ENCODE measurements at regions not wholly inside any gene's neighbourhood (a gene's known extent, or its start where the extent isn't known, plus 50 kb on each side); places are given as distances from the start of the nearest gene placed in this dataset.
A peak's percentile ranks its signal among the peaks of the same experiment; 100 is the strongest.
"Not testable (repeated sequence)": the region's sequence is repeated elsewhere in the genome, so short reads cannot be mapped to it uniquely, and the experiment has no call there.

DNA sequence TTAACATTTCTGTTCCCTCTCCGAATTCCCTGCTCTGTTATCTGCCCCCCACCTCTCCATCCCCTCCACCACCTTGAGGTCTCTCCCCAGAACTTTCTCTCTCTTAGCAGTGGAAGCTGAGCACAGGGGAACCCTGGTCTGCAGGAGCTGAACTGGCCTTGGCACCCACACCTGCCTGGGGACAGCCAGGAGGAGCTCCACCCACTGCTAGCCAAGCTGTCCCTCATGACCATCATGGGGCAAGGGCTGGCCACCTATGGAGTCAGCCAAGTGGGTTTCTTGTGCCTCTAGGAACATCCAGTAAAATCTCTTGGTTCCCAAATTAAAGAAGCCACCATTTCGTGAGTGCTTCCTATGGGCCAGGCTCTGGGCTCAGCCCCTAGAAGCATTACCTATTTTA lies 276.4 kb upstream of the TLE3 start:
- H3K4me3 ChIP-seq (ENCODE audit: low read depth, low read length): no peak overlapping the region
- DNase-seq (ENCODE audit: low read depth): no peak
- TF ChIP-seq POLR2A (IDR thresholded peaks at IDR 0.05; ENCODE audit: extremely low read depth, insufficient read length) (no peak), MYC (IDR thresholded peaks at IDR 0.05; ENCODE audit: low read depth, low read length) (no peak)
- TF ChIP-seq, protein P1, sequence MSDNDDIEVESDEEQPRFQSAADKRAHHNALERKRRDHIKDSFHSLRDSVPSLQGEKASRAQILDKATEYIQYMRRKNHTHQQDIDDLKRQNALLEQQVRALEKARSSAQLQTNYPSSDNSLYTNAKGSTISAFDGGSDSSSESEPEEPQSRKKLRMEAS (IDR thresholded peaks at IDR 0.05; ENCODE audit: low read depth, low read length): no peak
- TF ChIP-seq, protein P2, sequence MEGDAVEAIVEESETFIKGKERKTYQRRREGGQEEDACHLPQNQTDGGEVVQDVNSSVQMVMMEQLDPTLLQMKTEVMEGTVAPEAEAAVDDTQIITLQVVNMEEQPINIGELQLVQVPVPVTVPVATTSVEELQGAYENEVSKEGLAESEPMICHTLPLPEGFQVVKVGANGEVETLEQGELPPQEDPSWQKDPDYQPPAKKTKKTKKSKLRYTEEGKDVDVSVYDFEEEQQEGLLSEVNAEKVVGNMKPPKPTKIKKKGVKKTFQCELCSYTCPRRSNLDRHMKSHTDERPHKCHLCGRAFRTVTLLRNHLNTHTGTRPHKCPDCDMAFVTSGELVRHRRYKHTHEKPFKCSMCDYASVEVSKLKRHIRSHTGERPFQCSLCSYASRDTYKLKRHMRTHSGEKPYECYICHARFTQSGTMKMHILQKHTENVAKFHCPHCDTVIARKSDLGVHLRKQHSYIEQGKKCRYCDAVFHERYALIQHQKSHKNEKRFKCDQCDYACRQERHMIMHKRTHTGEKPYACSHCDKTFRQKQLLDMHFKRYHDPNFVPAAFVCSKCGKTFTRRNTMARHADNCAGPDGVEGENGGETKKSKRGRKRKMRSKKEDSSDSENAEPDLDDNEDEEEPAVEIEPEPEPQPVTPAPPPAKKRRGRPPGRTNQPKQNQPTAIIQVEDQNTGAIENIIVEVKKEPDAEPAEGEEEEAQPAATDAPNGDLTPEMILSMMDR (IDR thresholded peaks at IDR 0.05; ENCODE audit: low read depth, low read length): no peak

DNA sequence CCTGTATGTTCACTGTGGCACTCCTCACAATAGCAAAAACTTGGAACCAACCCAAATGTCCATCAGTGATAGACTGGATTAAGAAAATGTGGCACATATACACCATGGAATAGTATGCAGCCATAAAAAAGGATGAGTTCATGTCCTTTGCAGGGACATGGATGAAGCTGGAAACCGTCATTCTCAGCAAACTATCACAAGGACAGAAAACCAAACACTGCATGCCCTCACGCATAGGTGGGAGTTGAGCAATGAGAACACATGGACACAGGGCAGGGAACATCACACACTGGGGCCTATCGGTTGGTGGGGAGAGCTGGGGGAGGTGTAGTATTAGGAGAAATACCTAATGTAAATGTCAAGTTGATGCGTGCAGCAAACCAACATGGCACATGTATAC lies 275.7 kb upstream of the TLE3 start:
- not testable (repeated sequence) for DNase-seq (ENCODE audit: low read depth); H3K4me3 ChIP-seq (ENCODE audit: low read depth, low read length)

DNA sequence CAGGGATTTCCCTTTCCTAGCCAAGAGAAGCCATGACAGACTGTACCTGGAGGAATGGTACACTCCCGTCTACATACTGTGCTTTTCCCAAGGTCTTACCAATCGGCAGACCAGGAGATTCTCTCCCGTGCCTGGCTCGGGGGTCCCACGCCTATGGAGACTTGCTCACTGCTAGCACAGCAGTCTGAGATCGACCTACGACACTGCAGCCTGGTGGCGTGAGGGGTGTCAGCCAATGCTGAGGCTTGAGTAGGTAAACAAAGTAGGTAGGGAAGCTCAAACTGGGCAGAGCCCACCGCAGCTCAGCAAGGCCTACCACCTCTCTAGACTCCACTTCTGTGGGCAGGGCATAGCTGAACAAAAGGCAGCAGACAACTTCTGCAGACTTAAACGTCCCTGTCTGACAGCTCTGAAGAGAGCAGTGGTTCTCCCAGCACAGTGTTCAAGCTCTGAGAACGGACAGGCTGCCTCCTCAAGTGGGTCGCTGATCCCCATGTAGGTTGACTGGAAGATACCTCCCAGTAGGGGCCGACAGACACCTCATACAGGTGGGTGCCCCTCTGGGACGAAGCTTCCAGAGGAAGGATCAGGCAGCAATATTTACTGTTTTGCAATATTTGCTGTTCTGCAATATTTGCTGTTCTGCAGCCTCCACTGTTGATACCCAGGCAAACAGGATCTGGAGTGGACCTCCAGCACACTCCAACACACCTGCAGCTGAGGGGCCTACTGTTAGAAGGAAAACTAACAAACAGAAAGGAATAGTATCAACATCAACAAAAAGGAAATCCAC lies 270.4 kb upstream of the TLE3 start:
- not testable (repeated sequence) for H3K4me3 ChIP-seq (ENCODE audit: low read depth, low read length); DNase-seq (ENCODE audit: low read depth)

DNA sequence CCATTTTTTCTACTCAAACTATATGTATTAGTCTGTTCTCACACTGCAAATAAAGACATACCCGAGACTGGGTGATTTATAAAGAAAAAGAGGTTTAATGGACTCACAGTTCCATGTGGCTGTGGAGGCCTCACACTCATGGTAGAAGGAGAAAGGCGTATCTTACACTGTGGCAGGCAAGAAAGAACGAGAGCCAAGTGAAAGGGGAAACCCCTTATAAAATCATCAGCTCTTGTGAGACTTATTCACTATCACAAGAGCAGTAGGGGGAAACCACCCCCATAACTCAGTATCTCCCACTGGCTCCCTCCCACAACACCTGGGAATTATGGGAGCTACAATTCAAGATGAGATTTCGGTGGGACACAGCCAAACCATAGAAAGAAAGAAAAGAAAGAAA lies 266.3 kb upstream of the TLE3 start:
- DNase-seq (ENCODE audit: low read depth); H3K4me3 ChIP-seq (ENCODE audit: low read depth, low read length): not testable (repeated sequence)

DNA sequence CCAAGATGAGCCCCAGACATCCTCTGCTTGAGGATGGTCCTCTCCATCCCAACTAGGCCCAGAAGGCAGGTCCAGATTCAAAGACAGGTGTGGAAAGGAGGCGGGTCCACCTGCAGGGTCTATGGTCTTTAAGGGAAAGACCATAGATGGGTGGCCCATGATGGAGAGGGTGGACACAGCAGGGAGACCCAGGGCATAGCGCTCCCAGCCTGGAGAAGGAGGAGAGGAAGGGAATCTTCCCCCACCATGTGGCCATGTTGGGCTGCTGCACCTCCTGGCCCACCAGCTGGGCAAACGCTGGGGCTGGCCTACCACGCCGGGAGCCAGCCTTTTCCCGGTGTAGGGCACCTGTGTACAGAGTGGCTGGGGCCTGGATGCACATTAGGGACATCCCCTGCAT lies 265.2 kb upstream of the TLE3 start:
- DNase-seq (ENCODE audit: low read depth): no peak
- TF ChIP-seq, protein P2 (IDR thresholded peaks at IDR 0.05; ENCODE audit: low read depth, low read length): peak; percentile 29
- TF ChIP-seq, protein P1 (IDR thresholded peaks at IDR 0.05; ENCODE audit: low read depth, low read length): no peak
- H3K4me3 ChIP-seq (ENCODE audit: low read depth, low read length): no peak overlapping the region

DNA sequence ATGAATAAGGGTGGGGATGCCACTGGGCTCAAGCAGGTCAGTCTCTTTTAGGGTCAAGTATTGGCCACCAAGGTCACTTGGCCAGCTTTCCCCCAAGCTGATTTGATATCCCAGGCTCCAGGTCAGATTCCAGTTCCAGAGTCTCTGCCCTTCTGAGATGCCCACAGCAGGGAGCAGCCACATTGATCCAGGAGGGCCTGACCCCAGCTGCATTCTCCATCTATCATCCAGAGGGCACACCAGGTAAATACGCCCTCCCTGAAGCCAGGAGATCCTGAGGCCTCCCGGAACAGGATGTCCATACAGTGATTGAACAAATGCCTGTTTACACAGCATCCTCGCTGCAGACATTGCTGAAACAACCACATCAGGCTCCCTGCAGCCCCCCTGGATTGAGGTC lies 264.6 kb upstream of the TLE3 start:
- H3K4me3 ChIP-seq (ENCODE audit: low read depth, low read length): no peak overlapping the region
- TF ChIP-seq, protein P1 (IDR thresholded peaks at IDR 0.05; ENCODE audit: low read depth, low read length): no peak
- no peak for TF ChIP-seq POLR2A (IDR thresholded peaks at IDR 0.05; ENCODE audit: extremely low read depth, insufficient read length)
- no peak for TF ChIP-seq MYC (IDR thresholded peaks at IDR 0.05; ENCODE audit: low read depth, low read length)
- TF ChIP-seq, protein P2 (IDR thresholded peaks at IDR 0.05; ENCODE audit: low read depth, low read length): no peak
- DNase-seq (ENCODE audit: low read depth): no peak

DNA sequence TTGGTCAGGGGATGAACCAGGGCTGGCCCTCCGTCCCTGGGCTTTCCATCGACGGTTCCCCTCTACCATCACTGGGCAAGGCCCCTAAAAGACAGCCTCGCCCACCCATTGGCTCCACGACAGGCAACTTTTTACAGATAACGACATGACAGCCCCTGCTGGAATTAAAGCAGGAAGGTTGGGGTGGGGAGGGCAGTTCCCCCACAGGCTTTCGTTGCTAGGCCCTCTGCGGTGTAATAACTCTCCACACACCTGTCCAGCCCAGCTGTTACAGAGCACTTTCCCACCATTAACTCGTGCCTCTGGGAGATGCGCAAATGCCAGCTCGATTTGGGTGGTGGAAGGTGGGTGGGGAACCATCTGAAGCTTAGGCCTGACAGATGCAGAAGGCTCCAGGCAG lies 264.2 kb upstream of the TLE3 start:
- DNase-seq (ENCODE audit: low read depth): no peak
- TF ChIP-seq, protein P1 (IDR thresholded peaks at IDR 0.05; ENCODE audit: low read depth, low read length): no peak
- TF ChIP-seq POLR2A (IDR thresholded peaks at IDR 0.05; ENCODE audit: extremely low read depth, insufficient read length) (no peak), MYC (IDR thresholded peaks at IDR 0.05; ENCODE audit: low read depth, low read length) (no peak)
- TF ChIP-seq, protein P2 (IDR thresholded peaks at IDR 0.05; ENCODE audit: low read depth, low read length): no peak
- no peak overlapping the region for H3K4me3 ChIP-seq (ENCODE audit: low read depth, low read length)
